ENCODE measurements at regions not wholly inside any gene's neighbourhood (a gene's known extent, or its start where the extent isn't known, plus 50 kb on each side); places are given as distances from the start of the nearest gene placed in this dataset.

DNA sequence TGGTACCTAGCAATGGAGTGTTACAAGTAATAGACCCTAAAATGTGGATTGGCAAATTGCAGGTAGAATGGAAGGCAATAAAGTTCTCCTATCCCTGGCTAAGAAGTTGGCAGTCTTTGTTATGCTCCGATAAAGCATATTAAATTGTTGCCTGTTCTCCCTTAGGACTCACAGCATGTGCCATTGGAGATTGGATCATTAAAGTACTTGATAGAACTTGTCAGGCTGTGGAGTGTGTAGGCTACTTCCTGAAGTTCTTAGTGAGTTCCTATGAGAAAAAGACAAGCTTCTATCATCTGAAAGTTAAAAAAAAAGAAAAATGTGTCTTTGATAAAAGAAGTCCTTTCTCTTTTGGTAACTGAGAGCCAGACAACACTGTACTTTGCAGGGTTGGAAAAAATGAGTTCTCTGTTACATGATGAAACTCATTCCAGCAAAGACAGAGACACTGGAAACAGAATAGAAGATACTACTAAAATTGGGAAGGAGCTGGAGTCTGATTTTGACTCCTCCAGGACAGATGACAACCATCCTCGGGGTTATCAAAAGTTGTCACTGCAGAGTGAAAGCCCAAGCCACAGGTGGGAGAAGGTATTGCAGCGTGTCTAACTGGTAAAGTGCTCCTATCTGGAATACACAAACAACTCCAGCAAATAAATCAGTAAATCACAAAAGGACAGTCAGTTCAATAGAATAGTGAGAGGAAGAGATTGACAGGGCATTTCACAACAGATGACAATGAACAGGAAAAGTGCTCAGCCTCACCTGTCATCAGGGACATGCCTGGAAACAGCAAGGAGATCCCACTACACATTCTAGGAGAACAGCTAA is 87.5 kb upstream of the WDR26 start:
- TF ChIP-seq, protein P1, sequence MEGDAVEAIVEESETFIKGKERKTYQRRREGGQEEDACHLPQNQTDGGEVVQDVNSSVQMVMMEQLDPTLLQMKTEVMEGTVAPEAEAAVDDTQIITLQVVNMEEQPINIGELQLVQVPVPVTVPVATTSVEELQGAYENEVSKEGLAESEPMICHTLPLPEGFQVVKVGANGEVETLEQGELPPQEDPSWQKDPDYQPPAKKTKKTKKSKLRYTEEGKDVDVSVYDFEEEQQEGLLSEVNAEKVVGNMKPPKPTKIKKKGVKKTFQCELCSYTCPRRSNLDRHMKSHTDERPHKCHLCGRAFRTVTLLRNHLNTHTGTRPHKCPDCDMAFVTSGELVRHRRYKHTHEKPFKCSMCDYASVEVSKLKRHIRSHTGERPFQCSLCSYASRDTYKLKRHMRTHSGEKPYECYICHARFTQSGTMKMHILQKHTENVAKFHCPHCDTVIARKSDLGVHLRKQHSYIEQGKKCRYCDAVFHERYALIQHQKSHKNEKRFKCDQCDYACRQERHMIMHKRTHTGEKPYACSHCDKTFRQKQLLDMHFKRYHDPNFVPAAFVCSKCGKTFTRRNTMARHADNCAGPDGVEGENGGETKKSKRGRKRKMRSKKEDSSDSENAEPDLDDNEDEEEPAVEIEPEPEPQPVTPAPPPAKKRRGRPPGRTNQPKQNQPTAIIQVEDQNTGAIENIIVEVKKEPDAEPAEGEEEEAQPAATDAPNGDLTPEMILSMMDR (IDR thresholded peaks at IDR 0.05): no peak
- DNase-seq (no peak), ATAC-seq (no peak)
- H3K4me3 ChIP-seq: no peak overlapping the region
- intact Hi-C loops (cut with DNase I): no loop called here
- no peaks in the 10 kb centered on the region for H3K27me3 ChIP-seq (ENCODE audit: low read depth)
- H3K4me1 ChIP-seq: no peaks in the 10 kb centered on the region
- H3K9me3 ChIP-seq: no peaks in the 10 kb centered on the region
- no peak overlapping the region for H3K27ac ChIP-seq
- H3K36me3 ChIP-seq: no peaks in the 10 kb centered on the region

DNA sequence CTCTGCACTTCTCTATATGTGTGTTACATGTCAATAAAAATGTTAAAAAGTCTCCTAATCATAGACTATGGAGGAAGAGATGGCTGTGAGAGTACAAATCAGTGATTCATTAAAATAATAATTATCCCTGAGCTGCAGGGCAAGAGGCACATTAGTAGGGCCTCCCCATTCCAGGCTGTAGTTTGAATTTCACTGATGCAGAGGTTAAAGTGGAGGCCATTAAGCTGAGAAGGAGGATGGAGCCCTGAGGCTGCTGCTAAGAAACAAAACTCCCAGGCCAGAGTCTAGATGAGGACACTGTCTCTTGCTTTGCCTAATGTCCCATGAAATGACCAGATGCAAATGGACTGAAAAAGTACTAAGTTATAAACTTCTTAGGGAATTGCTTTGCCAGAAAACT is 89.1 kb upstream of the WDR26 start:
- Histone ChIP-seq H3K27me3 (ENCODE audit: low read depth) (no peaks in the 10 kb centered on the region), H3K27ac (no peak overlapping the region), H3K36me3 (no peaks in the 10 kb centered on the region), H3K4me3 (no peak overlapping the region), H3K9me3 (no peaks in the 10 kb centered on the region), H3K4me1 (no peaks in the 10 kb centered on the region)
- ATAC-seq (no peak), DNase-seq (no peak)
- intact Hi-C loops (cut with DNase I): no loop called here
- TF ChIP-seq, protein P1 (IDR thresholded peaks at IDR 0.05): no peak

DNA sequence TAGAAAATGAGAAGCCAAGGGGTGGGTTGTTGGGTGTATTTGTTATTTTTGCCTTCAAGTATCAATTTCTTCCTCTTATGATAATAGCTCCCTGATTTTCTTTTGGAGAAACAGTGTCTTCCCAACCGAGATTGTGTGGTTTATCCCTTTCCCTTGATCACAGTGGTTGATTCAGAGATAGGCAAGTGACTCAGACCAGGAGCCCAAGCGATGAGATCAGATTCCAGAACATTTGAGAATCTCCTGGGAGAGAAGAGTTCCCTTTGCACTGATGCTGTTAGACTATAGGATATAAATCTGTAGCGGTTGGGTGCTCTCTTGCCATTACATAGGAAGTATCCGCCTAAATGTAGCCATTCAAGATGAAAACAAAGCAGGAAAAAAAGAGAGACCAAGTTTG is 90.1 kb upstream of the WDR26 start:
- Histone ChIP-seq H3K4me3 (no peak overlapping the region), H3K4me1 (no peaks in the 10 kb centered on the region), H3K27me3 (ENCODE audit: low read depth) (no peaks in the 10 kb centered on the region), H3K36me3 (no peaks in the 10 kb centered on the region), H3K27ac (no peak overlapping the region), H3K9me3 (no peaks in the 10 kb centered on the region)
- intact Hi-C loops (cut with DNase I): no loop called here
- DNase-seq (no peak), ATAC-seq (no peak)
- TF ChIP-seq, protein P1 (IDR thresholded peaks at IDR 0.05): no peak

DNA sequence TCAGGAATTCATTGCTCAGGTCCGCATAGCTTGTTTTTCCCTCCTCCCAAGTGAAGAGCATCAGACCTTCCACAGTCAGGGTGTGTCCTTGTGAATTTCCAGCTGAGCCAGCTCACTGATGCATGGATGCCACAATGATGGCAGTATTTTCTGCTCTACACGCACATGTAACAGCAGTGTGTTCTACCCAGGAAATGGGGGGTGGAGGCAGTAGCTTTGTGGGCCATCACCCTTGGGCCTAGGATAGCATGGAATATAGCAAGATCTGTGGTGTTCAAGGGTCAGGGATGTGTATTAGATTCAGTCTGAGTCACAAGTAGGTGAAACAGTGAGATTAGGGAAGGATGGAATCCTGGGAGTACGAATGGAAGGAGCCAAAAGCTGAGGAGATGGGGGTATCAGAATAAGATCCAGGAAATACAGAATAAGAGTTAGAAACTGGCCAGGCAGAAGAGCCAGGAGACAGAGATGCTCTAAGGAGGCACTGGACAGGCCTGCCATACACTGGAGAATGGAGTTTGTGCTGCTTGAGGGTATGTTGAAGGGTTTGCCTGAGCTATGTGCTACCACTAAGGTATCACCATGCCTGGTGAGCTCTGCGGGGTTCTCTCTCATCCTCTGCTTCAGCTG is 90.6 kb upstream of the CNIH3 start:
- no peaks in the 10 kb centered on the region for H3K9me3 ChIP-seq
- no peak overlapping the region for H3K27ac ChIP-seq
- no peak overlapping the region for H3K4me3 ChIP-seq
- no peaks in the 10 kb centered on the region for H3K27me3 ChIP-seq (ENCODE audit: low read depth)
- DNase-seq: no peak
- intact Hi-C loops (cut with DNase I): no loop called here
- no peaks in the 10 kb centered on the region for H3K4me1 ChIP-seq
- ATAC-seq: no peak
- H3K36me3 ChIP-seq: no peaks in the 10 kb centered on the region
- TF ChIP-seq, protein P1 (IDR thresholded peaks at IDR 0.05): no peak

DNA sequence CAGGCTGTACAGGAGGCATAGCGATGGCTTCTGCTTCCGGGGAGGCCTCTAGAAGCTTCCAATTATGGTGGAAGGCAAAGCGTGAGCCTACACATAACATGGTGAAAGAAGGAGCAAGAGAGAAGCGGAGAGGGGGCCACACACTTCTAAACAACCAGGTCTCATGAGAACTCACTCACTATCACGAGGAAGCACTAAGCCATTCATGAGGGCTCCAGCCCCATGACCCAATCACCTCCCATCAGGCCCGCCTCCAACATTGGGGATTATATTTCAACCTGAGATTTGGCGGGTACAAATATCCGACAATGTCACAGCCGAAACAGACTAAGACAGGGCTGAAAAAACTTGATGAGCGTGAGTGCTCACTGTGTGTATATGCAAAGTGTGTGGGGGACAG is 89.3 kb upstream of the CNIH3 start:
- TF ChIP-seq, protein P1 (IDR thresholded peaks at IDR 0.05): no peak
- Histone ChIP-seq H3K9me3 (no peaks in the 10 kb centered on the region), H3K27ac (no peak overlapping the region), H3K4me1 (no peaks in the 10 kb centered on the region), H3K36me3 (no peaks in the 10 kb centered on the region), H3K27me3 (ENCODE audit: low read depth) (no peaks in the 10 kb centered on the region), H3K4me3 (no peak overlapping the region)
- intact Hi-C loops (cut with DNase I): no loop called here
- ATAC-seq: no peak
- DNase-seq: no peak

All from lower lobe of right lung (tissue), 2 donors.